Mesothelial cell of epicardium (in vitro differentiated cells): ENCODE measurements at regions not wholly inside any gene's neighbourhood (a gene's known extent, or its start where the extent isn't known, plus 50 kb on each side); places are given as distances from the start of the nearest gene placed in this dataset.

Experiments
- DNase-seq, 2 experiments: peaks; one replicate each; pipeline ENCODE4 v3.0.0; 2021; ENCODE audit warnings: low spot score in 2 of 2; ENCODE audit not compliant: unreplicated experiment in 2 of 2
- H3K27ac Mint-ChIP-seq: 2 replicates; pipeline ENCODE4 v1.8.0; 2021; ENCODE audit warnings: mixed read lengths
- H3K27me3 Mint-ChIP-seq: 2 replicates; pipeline ENCODE4 v1.8.0; 2021; ENCODE audit warnings: low read depth, mixed read lengths
- H3K36me3 Mint-ChIP-seq: 2 replicates; pipeline ENCODE4 v1.8.0; 2021; ENCODE audit warnings: mixed read lengths
- H3K4me1 Mint-ChIP-seq: 2 replicates; pipeline ENCODE4 v1.8.0; 2021; ENCODE audit warnings: mixed read lengths
- H3K4me3 Mint-ChIP-seq: 2 replicates; pipeline ENCODE4 v1.8.0; 2021; ENCODE audit warnings: mild to moderate bottlenecking, moderate library complexity, mixed read lengths
- H3K9me3 Mint-ChIP-seq: 2 replicates; pipeline ENCODE4 v1.8.0; 2021; ENCODE audit warnings: mixed read lengths
- CTCF ChIP-seq: fragments of 200-600 bp; sonication (generic); IDR thresholded peaks from one replicate; pipeline ENCODE4 v1.5.0; 2021; ENCODE audit warnings: antibody characterized with exemption; ENCODE audit not compliant: unreplicated experiment

GRCh38 chr13:84873951-84874350, 925.3 kb downstream of the SLITRK6 start:
- Mint-ChIP-seq H3K27ac (no peak overlapping the region), H3K9me3 (peaks cover 34% of the 10 kb centered on the region), H3K27me3 (no peaks in the 10 kb centered on the region), H3K4me3 (no peak overlapping the region), H3K4me1 (no peaks in the 10 kb centered on the region), H3K36me3 (peaks cover 10% of the 10 kb centered on the region)
- no peak for TF ChIP-seq CTCF
- no peak for DNase-seq

GRCh38 chr13:84870190-84870589, 929.0 kb downstream of the SLITRK6 start:
- Mint-ChIP-seq H3K36me3 (no peaks in the 10 kb centered on the region), H3K9me3 (peaks cover 15% of the 10 kb centered on the region), H3K27me3 (no peaks in the 10 kb centered on the region), H3K4me1 (peaks cover 11% of the 10 kb centered on the region), H3K4me3 (no peak overlapping the region), H3K27ac (no peak overlapping the region)
- no peak for DNase-seq
- TF ChIP-seq CTCF: no peak

- no peaks in the 10 kb centered on the region for H3K36me3 Mint-ChIP-seq
- H3K27ac Mint-ChIP-seq: no peak overlapping the region
- H3K27me3 Mint-ChIP-seq: no peaks in the 10 kb centered on the region
- no peaks in the 10 kb centered on the region for H3K9me3 Mint-ChIP-seq
- no peak for TF ChIP-seq CTCF
- DNase-seq: no peak
- peaks cover 18% of the 10 kb centered on the region for H3K4me1 Mint-ChIP-seq
- H3K4me3 Mint-ChIP-seq: no peak overlapping the region
Observed at GRCh38 chr13:84867246-84867645, 932.0 kb downstream of the SLITRK6 start.

GRCh38 chr13:84865783-84866221, 933.4 kb downstream of the SLITRK6 start:
- peaks cover 18% of the 10 kb centered on the region for H3K4me1 Mint-ChIP-seq
- no peak overlapping the region for H3K27ac Mint-ChIP-seq
- no peak overlapping the region for H3K4me3 Mint-ChIP-seq
- H3K27me3 Mint-ChIP-seq: no peaks in the 10 kb centered on the region
- DNase-seq: no peak
- no peak for TF ChIP-seq CTCF
- H3K36me3 Mint-ChIP-seq: no peaks in the 10 kb centered on the region
- no peaks in the 10 kb centered on the region for H3K9me3 Mint-ChIP-seq

GRCh38 chr13:84864341-84864740, 934.9 kb downstream of the SLITRK6 start:
- H3K4me3 Mint-ChIP-seq: no peak overlapping the region

More at GRCh38 chr13:84864341-84864740, 934.9 kb downstream of the SLITRK6 start:
- Mint-ChIP-seq H3K36me3 (no peaks in the 10 kb centered on the region), H3K9me3 (no peaks in the 10 kb centered on the region), H3K27ac (no peak overlapping the region), H3K4me1 (peaks cover 18% of the 10 kb centered on the region), H3K27me3 (no peaks in the 10 kb centered on the region)
- TF ChIP-seq CTCF: no peak
- no peak for DNase-seq
